ENCODE measurements at regions not wholly inside any gene's neighbourhood (a gene's known extent, or its start where the extent isn't known, plus 50 kb on each side); places are given as distances from the start of the nearest gene placed in this dataset.

DNA sequence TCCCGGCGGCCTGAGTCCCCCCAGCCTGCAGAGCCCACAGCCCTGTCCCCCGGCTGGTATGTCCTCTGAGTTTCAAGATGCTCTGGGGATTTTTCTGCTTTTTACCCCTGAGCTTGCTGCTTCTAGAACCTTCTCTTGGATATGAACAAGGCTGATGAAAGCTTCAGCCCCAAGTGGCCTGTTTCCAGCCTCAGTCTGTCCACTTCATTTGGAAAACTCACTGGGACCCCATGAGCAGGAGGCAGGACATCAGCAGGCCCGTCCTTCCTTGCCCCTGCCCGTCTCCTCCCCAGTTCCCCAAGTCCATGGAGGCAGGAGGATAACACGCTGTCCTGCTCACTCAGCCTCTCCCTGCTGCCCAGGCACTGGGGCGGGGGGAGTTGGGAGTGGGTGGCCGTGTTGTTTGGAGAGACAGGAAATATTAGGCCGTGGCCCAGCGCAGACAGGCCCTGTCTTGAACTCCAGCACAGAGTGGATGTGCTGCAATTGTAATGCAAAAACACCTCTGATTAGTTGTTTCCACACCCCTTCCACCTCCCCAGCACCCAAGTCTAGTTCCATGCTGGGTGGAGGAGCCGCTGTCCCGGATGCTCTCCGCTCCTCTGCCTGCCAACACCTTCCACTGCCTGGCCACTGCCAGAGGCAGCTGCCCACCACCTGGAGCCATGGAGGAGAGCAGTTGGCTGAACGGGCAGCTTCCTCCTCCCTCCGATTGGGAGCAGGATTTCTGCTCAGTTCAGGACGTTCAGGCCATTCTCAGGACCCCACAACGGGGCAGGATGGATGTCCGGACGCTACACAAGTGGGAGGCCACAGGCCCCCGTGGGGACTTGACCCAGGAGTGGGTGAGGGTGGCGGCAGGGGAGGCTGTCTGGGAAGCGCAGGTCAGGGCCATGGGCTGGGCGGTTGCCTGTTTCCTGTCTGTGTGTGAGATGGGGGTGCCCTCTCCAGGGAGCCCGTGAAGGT lies 216.9 kb upstream of the GSE1 start:
- DNase-seq (ENCODE audit: extremely low read depth in 1 of 2, low read depth in 1 of 2), result no peak

DNA sequence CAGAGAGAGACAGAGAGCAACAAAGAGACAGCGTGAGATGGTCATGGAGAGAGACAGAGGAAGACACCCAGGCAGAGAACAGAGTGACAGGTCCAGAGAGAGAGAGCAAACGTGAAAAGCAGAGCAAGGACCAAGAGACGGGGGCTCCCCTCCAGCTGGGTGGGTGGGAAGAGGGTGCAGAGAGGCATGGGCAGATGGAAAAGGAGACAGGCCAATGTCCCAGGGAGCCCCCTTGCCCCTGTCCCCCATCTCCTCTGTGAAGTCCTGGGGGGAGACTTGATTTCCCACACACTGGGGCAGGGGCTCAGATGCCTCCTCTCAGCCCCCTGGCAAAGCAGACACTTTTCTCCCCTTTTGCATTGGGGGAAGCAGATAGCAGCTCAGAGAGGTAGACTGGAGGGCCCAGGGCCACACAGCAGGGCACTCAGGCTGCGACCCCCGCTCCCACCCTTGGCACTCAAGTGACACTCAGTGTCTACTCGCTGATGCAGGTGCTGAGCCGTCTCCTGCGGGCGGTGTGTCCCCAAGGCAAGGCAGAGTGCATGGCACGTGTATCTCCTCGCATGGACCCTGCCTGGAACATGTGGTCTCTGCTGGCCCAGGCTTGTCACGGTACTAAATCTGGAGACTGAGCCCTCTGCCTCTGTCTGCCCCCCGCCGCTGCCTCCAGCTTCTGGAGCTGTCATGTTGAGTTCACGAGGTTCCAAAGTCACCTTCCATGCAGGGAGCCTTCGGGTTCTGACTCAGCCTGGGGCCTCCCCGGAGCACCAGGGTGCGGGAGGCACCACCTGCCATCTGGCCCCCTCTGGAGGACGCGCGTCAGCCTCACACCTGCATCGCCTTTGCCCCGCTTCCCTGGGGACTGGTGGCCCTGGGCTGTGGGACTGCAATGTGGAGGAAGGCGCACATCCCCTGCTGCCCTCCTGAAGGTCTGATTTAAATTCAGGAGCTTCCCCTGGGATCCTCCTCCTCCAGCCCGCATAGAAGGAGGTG lies 215.9 kb upstream of the GSE1 start:
- DNase-seq (ENCODE audit: extremely low read depth in 1 of 2, low read depth in 1 of 2), result no peak

DNA sequence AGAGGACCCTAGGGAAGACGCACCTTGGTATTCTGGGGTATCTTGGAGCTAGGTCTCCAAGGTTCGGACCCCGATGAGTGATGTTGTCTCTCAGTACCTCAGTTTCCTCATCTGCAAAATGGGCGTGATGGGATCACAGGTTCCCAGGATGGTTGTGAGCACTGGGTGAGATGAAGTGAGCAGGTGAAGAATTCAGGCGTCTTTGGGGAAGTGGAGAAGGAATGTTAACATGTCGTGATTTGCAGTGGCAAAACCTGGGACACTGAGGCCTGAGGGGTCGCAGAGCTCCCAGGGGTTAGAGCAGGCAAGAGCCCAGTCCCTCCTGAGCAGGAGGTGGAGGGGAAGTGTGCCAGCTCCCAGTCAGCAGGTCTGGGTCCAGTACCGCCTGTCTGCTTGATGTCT lies 215.1 kb upstream of the GSE1 start:
- no peak for DNase-seq (ENCODE audit: extremely low read depth in 1 of 2, low read depth in 1 of 2)

DNA sequence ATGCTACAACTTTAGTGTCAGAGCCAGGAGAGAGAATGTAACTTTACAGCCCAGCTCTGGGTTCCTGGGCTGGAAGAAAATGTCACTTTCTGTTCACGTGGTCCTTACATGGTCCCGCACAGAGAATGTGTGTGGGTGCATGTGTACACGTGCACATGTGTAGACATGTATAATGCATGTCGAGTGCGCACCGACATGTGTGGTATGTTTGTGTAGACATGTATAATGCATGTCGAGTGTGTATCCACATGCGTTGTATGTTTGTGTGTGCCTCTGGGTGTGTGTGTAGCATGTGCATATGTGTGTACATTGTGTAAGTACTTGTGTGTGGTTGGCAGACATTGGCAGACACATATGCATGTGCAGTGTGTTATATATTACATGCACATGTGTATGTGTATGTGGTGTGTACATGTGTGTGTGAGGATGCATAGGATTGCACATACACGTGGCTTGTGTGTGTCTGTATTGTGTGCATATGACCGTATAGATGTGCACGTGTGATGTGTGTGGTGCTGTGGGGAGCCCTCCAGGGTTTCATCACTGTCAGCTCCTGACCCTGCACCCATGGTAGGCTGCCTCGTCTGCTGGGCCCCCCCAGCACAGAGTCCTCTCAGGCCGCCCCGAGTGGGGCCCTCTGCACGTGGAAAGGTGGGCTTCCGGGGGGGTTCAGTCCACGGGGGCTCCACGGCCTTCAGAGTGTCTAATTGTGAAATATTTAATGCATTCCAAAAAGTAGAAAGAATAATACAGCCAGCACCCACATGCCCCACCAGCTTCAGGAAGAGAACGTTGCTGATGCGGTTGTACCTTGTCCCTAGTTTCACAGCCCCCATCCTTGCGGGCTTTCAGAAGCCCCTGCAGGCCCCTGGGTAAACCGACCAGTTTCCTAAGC lies 214.2 kb upstream of the GSE1 start:
- no peak for DNase-seq (ENCODE audit: extremely low read depth in 1 of 2, low read depth in 1 of 2)

DNA sequence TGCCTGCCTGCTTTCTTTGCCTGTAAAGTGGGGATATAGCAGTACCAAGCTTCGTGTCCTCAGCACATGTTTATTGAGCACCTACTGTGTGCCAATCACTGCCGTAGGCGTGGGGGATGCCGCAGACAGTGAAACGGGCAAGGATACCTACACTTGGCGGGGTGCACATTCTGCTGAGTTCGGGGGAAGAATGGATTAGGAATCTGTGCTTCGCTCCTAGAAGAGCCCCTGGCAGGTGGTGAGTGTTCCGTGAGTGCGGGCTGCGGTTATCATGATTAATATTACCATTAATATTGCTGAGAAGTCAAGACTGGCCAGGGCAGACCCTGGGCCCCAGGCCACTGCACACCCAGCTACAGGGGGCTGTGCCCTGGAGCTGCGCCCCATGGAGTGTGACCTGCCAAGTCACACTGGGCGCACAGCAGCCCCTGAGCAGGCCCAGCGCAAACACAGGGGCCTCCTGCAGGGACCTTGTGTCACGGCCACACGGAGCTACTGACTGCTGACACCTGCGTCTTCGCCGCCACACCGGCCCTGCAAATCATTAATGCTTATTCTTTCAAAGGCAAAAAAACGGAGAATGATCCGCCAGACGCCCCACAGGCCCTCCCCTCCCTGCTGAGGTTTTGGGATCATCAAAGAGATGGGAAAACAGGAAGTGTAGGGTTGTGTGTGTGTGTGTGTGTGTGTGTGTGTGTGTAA lies 213.4 kb upstream of the GSE1 start:
- DNase-seq (ENCODE audit: extremely low read depth in 1 of 2, low read depth in 1 of 2), result no peak

DNA sequence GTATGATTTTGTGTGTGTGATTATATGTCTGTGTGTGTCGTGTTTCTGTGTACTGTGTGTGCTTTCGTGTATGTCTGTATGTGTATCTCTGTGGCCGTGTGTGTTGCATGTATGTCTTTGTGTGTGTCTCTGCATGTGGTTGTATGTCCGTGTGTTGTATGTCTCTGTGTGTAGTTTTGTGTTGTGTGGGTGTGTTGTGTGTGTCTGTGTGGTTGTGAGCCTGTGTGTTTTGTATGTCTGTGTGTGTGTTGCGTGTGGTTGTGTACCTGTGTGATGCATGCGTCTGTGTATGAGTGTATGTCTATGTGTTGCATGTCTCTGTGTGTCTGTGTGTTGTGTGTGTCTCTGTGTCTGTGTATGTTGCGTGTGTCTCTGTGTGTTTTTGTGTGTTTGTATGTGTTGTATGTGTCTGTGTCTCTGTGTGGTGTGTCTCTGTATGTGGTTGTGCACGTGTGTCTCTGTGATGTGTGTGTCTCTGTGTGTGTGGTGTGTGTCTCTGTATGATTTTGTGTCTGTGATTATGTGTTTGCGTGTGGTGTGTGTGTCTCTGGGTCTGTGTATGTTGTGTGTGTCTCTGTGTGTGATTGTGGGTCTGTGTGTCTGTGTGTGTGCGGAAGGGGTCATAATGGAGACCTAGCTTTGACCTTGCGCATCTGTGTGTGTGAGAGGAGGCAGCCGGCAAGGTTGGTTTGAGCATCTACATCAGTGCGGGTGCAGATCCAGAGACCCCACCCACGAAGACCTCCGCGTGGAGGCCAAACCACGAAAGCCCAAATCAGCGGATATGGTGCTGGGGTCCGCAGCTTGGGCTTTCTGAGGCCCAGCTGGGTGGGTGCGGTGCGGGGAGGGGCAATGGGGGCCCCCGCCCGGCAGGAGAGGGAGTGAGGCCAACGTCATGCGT lies 212.6 kb upstream of the GSE1 start:
- DNase-seq (ENCODE audit: extremely low read depth in 1 of 2, low read depth in 1 of 2), result no peak

DNA sequence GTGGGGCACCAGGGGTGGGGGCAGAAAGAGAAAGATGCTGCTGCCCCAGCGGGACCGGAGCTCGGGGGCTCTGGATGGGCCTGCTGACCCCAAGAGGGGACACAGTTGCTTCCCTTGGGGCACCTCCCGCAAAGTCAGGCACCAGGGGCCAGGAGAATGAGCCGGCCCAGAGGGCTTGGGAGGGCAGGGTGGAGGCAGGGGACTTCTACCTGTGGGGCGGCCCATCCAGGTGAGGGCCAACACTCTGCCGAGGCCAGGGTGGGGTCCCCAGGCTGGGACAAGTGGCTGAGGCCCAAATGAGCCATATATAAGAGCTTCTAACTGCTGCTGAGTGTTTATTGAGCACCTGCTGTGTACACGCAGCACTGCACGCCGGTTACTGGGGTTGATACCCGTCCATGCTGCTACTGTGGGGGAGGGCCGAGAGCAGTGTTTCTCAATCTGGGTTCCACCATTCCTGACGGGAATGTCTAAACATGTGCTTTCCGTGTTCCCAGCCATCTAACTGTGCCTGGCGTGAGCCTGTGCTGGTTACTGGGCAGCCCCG lies 211.7 kb upstream of the GSE1 start:
- no peak for DNase-seq (ENCODE audit: extremely low read depth in 1 of 2, low read depth in 1 of 2)

DNA sequence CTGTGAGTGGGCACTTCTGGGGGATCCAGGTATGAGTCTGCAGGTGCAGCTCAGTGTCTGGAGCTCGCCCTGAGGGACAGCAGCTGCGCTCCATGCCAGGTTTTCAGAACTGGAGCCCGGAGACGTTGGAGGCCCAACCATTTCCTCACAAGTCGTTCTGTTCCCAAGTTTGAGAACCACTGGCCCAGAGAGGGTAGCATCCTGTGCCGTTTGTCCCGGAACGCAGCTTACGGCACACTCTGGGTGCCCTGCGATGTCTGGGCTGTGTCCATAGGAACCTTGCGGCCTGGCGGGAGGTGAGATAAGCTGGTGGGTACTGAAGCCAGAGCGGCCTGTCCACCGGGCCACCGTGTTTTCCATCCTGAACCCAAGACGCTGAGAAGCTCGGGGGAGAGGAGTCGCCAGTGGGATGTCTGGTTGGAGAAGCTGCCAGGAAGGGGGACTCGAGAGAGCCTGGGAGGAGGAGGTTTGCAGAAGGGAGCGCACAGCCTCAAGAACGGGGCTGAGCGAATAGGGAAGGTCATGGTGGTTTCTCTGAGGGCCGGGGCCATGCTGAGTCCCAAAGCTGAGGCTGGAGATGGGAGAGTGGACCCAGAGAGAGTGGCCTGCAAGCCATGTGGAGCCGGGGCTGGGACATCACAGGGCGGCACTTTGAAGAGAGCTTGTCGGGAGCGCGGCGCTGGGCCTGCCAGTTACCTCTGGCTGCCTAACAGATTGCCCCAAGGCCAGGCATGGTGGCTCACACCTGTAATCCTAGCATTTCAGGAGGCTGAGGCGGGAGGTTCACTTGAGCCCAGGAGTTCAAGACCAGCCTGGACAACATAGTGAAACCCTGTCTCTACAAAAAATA lies 211.0 kb upstream of the GSE1 start:
- DNase-seq (ENCODE audit: extremely low read depth in 1 of 2, low read depth in 1 of 2), result no peak

DNA sequence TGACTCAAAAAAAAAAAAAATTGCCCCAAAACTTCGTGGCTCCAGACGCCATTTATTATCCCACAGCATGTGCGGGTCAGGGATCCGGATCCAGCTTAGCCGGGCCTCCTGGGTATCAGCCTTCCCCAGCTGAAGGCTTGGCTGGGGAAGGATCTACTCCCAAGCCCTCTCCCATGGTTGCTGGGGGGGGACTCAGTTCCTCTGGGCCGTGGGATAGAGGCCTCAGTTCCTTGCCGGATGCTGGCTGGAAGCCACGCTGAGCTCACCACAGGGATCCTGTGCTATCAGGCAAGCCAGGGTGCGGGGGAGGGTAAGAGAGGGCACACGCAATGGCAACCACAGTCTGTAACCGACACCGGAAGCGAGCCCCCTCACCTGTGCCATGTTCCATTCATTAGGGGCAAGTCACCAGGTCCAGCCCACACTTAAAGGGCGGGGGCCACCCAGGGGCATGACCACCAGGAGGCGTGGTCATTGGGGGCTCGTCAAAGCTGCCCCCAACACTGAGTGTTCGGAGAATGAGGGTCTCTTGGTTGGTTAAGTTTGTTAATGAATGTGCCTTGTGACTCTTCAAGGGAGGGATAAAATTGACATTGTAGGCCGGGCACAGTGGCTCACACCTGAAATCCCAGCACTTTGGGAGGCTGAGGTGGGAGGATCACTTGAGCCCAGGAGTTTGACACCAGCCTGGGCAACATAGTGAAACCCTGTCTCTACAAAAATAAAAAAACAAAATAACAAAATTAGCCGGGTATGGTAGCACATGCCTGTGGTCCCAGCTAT lies 210.0 kb upstream of the GSE1 start:
- DNase-seq (ENCODE audit: extremely low read depth in 1 of 2, low read depth in 1 of 2), result no peak

DNA sequence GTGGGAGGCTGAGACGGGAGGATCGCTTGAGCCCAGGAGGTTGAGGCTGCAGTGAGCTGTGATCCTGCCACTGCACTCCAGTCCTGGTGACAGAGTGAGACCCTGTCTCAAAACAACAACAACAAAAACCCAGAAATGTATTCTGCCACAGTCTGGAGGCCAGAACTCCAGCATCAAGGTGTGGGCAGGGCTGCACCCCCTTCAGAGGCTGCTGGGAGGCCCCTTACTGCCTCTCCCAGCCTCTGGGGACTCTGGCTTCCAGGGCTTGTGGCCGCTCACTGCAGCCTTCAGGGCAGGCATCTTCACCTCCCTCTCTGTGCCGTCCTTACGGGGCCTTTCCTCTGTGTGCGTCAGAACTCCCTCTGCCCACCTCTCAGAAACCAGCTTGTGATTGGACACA lies 209.4 kb upstream of the GSE1 start:
- no peak for DNase-seq (ENCODE audit: extremely low read depth in 1 of 2, low read depth in 1 of 2)

DNA sequence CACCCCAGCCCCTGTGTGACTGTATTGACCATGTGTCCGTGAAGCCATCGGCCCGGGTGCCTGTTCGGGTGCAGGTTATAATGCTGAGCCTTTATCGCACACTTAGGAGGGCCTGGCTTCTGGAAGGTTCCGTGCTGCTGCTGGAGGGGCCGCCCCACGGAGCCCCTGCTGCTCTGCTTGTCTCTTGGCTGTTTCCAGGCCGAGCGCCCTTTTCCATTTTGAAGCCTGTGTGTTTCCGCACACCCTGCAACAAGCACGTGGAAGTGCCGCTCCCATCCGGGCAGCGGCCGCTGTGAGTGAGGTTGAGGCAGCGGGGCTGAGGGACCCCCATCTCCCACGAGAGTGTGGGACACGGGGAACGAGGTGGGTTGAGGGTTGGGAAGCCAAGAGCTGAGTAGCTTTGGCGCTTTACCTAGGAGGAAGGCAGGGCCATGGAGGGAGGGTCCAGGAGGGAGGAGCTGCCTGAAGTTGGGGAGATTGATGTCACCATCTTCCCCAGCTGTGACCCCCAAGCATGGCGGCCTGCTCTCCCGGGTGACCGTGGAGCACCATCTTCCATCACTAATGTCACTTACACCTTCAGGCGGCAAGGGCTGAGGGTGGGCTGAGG lies 200.1 kb upstream of the GSE1 start:
- no peak for DNase-seq (ENCODE audit: extremely low read depth in 1 of 2, low read depth in 1 of 2)

DNA sequence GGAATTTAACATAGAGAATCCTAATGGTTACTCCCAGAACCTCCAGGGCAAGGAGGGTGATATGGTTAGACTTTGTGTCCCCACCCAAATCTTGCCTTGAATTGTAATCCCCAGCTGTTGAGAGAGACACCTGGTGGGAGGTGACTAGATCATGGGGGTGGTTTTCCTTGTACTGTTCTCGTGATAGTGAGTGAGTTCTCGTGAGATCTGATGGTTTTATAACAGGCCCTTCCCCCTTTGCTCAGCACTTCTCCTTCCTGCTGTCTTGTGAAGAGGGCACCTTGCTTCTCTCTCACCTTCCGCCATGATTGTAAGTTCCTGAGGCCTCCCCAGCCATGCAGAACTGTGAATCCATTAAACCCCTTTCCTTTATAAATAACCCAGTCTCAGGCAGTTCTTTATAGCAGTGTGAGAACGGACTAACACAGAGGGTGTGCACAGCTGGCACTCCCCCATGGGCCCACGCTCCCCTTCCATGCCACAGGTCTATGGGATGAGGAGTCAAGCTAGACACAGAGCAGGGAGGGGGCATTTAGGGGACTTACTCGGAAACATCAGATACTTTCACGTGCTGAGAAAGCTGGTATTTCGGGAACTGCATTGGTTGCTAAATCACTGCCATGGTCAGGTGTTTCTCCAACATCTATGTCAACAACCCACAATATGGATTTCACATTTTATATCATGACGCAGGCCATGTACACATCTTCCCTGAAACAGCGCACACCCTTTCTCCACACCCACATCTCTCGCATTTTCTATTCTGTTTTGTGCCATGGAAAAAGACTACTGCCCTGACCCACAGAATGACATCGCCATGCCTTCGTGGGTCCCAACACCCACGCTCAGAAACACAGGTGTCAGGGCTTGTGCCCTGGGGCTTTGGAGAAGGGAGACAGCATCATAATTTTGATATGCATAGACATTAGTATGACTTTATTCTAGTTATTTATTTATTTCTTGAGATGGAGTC lies 199.1 kb upstream of the GSE1 start:
- no peak for DNase-seq (ENCODE audit: extremely low read depth in 1 of 2, low read depth in 1 of 2)

DNA sequence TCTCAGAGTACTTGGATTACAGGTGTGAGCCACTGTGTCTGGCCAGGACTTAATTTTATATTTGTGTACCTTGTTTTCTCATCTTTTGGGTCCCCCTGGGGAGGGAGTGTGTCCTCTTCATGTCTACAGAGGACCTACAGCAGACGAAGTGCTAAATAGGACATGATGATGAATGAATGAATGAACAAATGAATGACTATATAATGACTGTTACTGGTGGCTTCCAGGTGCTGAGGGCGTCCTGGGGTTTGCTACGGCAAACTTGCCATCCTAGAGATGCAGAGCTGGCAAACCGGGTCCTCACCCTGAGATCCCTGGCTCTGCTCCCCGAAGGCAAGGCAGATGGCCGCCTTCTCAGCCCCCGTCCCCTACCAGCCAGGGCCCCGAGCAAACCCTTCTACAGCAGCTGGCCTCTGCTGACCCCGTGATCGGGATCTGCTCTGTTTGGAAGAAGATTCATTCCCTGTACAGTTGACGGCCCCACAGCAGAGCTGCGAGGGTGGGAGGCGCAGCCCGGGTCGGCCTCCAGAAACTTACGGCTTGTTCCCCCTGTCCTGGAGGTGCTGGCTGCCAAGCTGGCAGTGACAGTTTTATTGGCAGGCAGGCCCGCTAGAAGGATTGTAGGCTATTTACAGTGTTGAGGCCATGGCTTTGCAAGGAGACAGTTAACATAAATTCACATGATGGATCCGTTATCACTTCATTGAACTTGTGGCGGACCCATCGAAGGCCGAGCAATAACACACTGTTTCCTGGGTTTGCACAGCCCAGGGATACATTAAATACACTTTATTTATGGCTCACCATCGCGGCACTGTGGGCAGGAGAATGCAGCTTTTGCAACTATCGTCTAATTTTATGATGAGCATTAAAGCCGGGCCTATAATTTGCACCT lies 197.7 kb upstream of the GSE1 start:
- DNase-seq (ENCODE audit: extremely low read depth in 1 of 2, low read depth in 1 of 2), result no peak
